Smooth muscle cell (in vitro differentiated cells): ENCODE measurements at regions not wholly inside any gene's neighbourhood (a gene's known extent, or its start where the extent isn't known, plus 50 kb on each side); places are given as distances from the start of the nearest gene placed in this dataset.

Experiments
- DNase-seq: peaks from one replicate; lab custom pipeline; 2025; ENCODE audit not compliant: unreplicated experiment; lab: John Stamatoyannopoulos, UW
- H2AFZ ChIP-seq: fragments of 200-600 bp; sonication (generic); 2 replicates; pipeline ENCODE4 v1.6.0; 2016; ENCODE audit warnings: antibody characterized with exemption, low read depth, mild to moderate bottlenecking
- H3F3A ChIP-seq: fragments of 200-600 bp; sonication (generic); 2 replicates; pipeline ENCODE4 v1.6.0; 2017; ENCODE audit warnings: antibody characterized with exemption, low read depth
- H3K27ac ChIP-seq: fragments of 200-600 bp; sonication (generic); 2 replicates; pipeline ENCODE4 v1.5.1; 2016; ENCODE audit warnings: low read depth, mild to moderate bottlenecking
- H3K27me3 ChIP-seq: fragments of 200-600 bp; sonication (generic); 2 replicates; pipeline ENCODE4 v1.6.1; 2016; ENCODE audit warnings: low read depth, mild to moderate bottlenecking
- H3K36me3 ChIP-seq: fragments of 200-600 bp; sonication (generic); 2 replicates; pipeline ENCODE4 v1.5.1; 2016; ENCODE audit warnings: low read depth
- H3K4me1 ChIP-seq: fragments of 200-600 bp; sonication (generic); 2 replicates; pipeline ENCODE4 v1.5.1; 2016; ENCODE audit warnings: low read depth
- H3K4me2 ChIP-seq: fragments of 200-600 bp; sonication (generic); 2 replicates; pipeline ENCODE4 v1.6.0; 2016; ENCODE audit warnings: mild to moderate bottlenecking
- H3K4me3 ChIP-seq: fragments of 200-600 bp; sonication (generic); 2 replicates; pipeline ENCODE4 v1.5.1; 2016; ENCODE audit warnings: mild to moderate bottlenecking
- H3K79me2 ChIP-seq: fragments of 200-600 bp; sonication (generic); 2 replicates; pipeline ENCODE4 v1.6.0; 2016; ENCODE audit warnings: low read depth, mild to moderate bottlenecking
- H3K9ac ChIP-seq: fragments of 200-600 bp; sonication (generic); 2 replicates; pipeline ENCODE4 v1.6.0; 2016; ENCODE audit warnings: low read depth
- H3K9me3 ChIP-seq: fragments of 200-600 bp; sonication (generic); replicated peaks from 2 replicates; pipeline ENCODE4 v1.5.1; 2016; ENCODE audit warnings: low read depth
- H4K20me1 ChIP-seq: fragments of 200-600 bp; sonication (generic); 2 replicates; pipeline ENCODE4 v1.6.0; 2016; ENCODE audit warnings: low read depth
- WGBS: methylation state at CpG from one replicate; pipeline ENCODE4 v1.1.7; 2016; ENCODE audit warnings: low lambda C conversion rate; 5-methylcytosine and 5-hydroxymethylcytosine counted together
- TF ChIP-seq, protein P1 (sequence below): fragments of 200-600 bp; sonication (generic); IDR thresholded peaks from 2 replicates; pipeline ENCODE4 v1.5.1; 2017; ENCODE audit warnings: borderline replicate concordance, mild to moderate bottlenecking, antibody characterized with exemption; ENCODE audit not compliant: insufficient read depth, poor library complexity, severe bottlenecking

DNA sequence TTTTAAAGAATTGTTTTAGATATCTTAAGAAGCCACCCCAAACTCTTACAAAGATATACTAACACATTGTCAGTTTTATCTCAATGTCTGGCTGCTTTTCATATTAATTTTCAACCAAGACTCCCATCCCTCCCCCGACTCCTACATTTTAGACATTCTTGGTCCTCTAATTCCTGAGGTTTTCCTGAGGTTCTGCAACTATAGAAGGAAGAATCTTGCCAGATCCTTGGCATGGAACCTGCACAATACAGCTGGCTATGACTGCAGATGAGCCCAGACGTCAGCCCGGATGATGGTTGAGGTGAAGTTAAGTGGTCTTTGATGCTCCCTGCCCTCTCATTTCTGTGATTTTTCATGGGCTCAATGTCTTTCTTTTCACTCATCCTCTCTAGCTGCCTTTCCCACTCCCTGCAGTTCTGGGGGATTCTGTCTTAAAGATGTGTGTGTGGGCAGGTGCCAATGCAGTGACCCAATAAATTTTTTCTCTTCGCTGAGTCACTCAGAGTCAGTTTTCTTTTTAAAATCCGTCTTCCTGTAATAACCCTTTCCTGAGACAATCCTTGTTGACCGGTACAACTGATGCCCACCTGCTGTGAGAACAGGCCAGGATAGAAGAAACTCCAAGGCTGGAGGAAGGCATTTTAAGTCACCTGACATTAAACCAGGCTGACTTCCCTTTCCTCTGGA, 237.8 kb upstream of the GAS1 start:
- Histone ChIP-seq H3K27ac (peak overlapping the region; percentile 57), H3K9ac (no peak overlapping the region), H3K9me3 (peaks cover 4% of the 10 kb centered on the region), H3K4me3 (no peak overlapping the region), H3K79me2 (no peaks in the 10 kb centered on the region), H2AFZ (peak overlapping the region; percentile 59), H4K20me1 (no peaks in the 10 kb centered on the region), H3K4me1 (no peaks in the 10 kb centered on the region), H3F3A (peaks cover 7% of the 10 kb centered on the region), H3K4me2 (peak overlapping the region; percentile 32), H3K27me3 (no peaks in the 10 kb centered on the region), H3K36me3 (no peaks in the 10 kb centered on the region)
- 55% methylated on average over 6 of the region's 6 CpGs for WGBS
- DNase-seq = no peak
- TF ChIP-seq, protein P1, sequence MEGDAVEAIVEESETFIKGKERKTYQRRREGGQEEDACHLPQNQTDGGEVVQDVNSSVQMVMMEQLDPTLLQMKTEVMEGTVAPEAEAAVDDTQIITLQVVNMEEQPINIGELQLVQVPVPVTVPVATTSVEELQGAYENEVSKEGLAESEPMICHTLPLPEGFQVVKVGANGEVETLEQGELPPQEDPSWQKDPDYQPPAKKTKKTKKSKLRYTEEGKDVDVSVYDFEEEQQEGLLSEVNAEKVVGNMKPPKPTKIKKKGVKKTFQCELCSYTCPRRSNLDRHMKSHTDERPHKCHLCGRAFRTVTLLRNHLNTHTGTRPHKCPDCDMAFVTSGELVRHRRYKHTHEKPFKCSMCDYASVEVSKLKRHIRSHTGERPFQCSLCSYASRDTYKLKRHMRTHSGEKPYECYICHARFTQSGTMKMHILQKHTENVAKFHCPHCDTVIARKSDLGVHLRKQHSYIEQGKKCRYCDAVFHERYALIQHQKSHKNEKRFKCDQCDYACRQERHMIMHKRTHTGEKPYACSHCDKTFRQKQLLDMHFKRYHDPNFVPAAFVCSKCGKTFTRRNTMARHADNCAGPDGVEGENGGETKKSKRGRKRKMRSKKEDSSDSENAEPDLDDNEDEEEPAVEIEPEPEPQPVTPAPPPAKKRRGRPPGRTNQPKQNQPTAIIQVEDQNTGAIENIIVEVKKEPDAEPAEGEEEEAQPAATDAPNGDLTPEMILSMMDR = no peak

DNA sequence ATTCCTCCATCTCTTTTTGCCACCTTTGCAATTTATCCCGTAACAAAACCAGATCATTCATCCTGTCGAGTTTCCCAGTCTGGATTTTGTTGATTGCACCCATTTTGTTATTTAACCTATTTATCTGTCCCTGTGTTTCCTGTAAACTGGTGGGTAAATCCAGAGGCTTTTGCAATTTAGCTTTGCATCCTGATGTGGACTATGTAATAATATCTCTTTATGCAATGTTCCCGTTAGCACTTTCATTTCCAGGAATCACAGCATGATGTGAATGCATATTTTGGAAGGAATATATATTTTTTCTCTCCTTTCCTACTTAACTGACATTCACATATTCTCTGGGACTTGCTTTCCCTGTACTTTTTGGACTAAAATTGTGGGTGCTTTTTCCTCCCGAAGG, 240.3 kb upstream of the GAS1 start:
- TF ChIP-seq, protein P1 = no peak
- Histone ChIP-seq H3K27me3 (no peaks in the 10 kb centered on the region), H3K36me3 (no peaks in the 10 kb centered on the region), H3F3A (peaks cover 7% of the 10 kb centered on the region), H3K27ac (no peak overlapping the region), H3K79me2 (no peaks in the 10 kb centered on the region), H3K4me1 (no peaks in the 10 kb centered on the region), H4K20me1 (no peaks in the 10 kb centered on the region), H3K4me3 (no peak overlapping the region), H3K4me2 (no peak overlapping the region), H3K9ac (no peak overlapping the region), H2AFZ (no peak overlapping the region), H3K9me3 (peaks cover under 1% of the 10 kb centered on the region)
- WGBS = 75% methylated on average over 4 of the region's 4 CpGs
- no peak for DNase-seq

DNA sequence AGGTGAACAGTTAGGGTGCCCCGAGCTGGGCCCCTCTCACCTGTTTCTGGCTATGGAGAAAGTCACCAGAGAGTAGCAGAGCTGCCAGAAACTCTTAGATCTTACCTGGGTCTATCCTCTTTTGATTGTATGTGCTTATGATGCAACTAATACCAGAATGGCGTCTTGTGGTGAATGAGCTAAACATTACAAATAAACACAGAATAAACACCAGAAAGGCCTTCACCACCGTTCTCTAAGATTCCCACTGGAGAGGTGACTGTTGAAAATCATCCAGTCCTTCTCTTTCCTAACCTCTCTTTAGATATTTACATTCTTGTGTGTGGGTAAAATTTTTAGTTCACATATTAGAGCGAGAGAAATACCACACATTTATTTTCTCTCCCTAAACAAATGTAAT, 241.7 kb upstream of the GAS1 start:
- Histone ChIP-seq H3K9ac (no peak overlapping the region), H3K79me2 (no peaks in the 10 kb centered on the region), H3K27me3 (no peaks in the 10 kb centered on the region), H3K27ac (no peak overlapping the region), H4K20me1 (no peaks in the 10 kb centered on the region), H3K4me2 (no peak overlapping the region), H3K4me1 (no peaks in the 10 kb centered on the region), H3F3A (peaks cover 7% of the 10 kb centered on the region), H3K4me3 (no peak overlapping the region), H2AFZ (peak overlapping the region; percentile 28), H3K9me3 (no peaks in the 10 kb centered on the region), H3K36me3 (no peaks in the 10 kb centered on the region)
- WGBS = 61% methylated on average over 4 of the region's 4 CpGs
- DNase-seq = no peak
- TF ChIP-seq, protein P1 = no peak

DNA sequence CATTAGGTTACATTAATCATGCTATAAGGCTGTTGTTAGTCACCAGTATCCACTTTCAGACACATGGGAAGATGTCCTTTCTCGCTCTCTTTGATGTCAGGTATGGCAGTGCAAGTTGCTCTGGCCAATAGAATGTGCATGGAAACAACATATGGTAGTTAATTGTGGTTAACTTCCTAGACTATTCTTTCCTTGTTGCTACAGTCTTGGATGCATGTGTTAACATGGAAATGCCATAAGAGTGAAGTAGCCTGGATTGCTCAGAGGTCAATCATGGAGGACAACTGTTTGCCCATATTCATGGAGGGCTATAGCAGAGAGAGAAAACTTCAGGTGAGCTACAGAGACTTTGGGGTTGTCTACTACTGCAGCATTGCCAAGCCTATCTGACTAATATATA, 245.8 kb upstream of the GAS1 start:
- H3K27ac ChIP-seq = peak overlapping the region; percentile 95
- H3K9me3 ChIP-seq = no peaks in the 10 kb centered on the region
- H4K20me1 ChIP-seq = no peaks in the 10 kb centered on the region
- peaks cover 11% of the 10 kb centered on the region for H3F3A ChIP-seq
- H3K36me3 ChIP-seq = no peaks in the 10 kb centered on the region
- no peaks in the 10 kb centered on the region for H3K27me3 ChIP-seq
- peaks cover 7% of the 10 kb centered on the region for H3K4me1 ChIP-seq
- no peak overlapping the region for H2AFZ ChIP-seq
- no peak for DNase-seq
- no peak overlapping the region for H3K9ac ChIP-seq
- TF ChIP-seq, protein P1 = no peak
- no peak overlapping the region for H3K4me3 ChIP-seq
- no peaks in the 10 kb centered on the region for H3K79me2 ChIP-seq
- H3K4me2 ChIP-seq = peak overlapping the region; percentile 72
- 100% methylated on average over 1 of the region's 1 CpG for WGBS
